ENCODE measurements at regions not wholly inside any gene's neighbourhood (a gene's known extent, or its start where the extent isn't known, plus 50 kb on each side); places are given as distances from the start of the nearest gene placed in this dataset.
"Not testable (repeated sequence)": the region's sequence is repeated elsewhere in the genome, so short reads cannot be mapped to it uniquely, and the experiment has no call there.

- DNase-seq (ENCODE audit: low read depth, low spot score) = no peak
Measured at GRCh38 chr2:48187503-48187902, 127.0 kb upstream of the FOXN2 start.

GRCh38 chr2:48189552-48190228 is 124.8 kb upstream of the FOXN2 start:
- DNase-seq (ENCODE audit: low read depth, low spot score) = no peak

DNA sequence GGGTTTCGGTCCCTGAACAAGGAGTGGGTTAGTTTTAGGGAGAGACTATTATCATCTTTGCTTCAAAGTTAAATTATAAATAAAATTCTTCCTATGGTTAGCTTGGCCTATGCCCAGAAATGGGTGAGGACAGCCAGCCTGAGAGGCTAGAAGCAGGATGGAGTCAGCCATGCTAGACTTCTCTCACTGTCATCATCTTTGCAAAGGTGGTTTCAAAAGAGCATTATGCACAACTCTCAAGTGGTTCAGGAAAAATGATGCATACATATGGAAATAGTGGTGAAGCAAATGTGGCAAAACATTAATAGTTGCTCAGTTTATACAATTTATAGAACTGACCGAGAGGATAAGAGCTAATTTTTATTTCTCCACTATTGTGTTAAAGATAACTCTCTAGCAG is 124.3 kb upstream of the FOXN2 start:
- no peak for DNase-seq (ENCODE audit: low read depth, low spot score)

DNA sequence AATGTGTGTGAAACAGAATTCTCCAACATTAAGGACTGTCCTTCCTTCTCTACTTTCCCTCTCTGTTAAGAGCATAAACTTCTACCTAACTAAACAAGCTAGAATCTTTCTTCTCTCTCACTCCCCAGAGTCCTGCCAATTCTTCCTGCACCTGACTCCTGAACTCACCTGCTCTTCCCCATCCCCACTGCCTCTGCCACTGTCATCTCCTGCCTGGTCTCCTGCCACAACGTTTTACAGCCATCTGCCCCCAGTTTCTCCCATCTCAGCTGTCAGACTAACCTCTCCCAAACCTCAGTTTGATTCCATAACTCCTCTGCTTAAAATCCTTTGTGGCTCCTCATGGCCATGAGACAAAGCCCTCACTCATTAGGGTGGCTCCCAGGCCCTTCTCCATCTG is 119.8 kb upstream of the FOXN2 start:
- no peak for DNase-seq (ENCODE audit: low read depth, low spot score)

DNA sequence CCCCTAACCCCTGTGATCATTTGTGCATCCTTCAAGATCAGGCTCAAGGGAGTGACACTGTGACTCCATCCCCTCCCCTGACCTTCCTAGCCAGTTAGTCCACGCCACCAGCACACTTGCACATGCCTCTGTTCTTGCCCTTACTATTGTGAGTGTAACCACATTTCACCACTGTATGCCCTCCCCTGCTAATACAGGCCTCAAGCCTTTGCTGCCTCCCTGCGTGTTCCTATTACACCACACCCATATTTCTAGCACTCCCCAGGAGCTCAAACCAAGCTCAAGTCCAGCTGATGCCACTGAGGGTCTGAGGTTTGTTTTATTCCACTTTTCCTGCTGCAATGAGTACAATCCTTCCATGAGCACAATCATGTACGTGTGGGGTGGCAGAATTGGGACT is 119.3 kb upstream of the FOXN2 start:
- DNase-seq (ENCODE audit: low read depth, low spot score) = no peak

- DNase-seq (ENCODE audit: low read depth, low spot score) = no peak
Measured at GRCh38 chr2:48197618-48198017, 116.9 kb upstream of the FOXN2 start.

- DNase-seq (ENCODE audit: low read depth, low spot score) = no peak
Measured at GRCh38 chr2:48198371-48198770, 116.1 kb upstream of the FOXN2 start.

DNA sequence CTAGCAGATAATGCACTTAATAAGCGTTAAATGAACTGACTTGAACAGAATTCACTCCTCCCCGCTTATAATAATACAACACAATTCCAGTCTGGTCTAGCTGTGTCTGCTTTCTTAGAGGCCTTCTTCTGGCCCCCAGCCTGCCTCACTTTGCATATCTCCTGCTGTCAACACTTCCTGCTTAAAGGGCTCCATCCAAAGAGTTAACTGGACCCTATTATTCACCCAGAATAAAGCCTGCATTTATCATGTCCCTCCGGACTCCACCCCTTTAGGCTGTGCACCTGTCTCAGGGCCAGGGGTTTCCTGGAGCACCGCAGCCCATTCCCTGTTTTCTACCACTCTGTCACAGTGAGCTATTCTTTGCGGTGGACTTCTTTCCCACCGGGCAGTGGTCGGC is 115.4 kb upstream of the FOXN2 start:
- no peak for DNase-seq (ENCODE audit: low read depth, low spot score)

DNA sequence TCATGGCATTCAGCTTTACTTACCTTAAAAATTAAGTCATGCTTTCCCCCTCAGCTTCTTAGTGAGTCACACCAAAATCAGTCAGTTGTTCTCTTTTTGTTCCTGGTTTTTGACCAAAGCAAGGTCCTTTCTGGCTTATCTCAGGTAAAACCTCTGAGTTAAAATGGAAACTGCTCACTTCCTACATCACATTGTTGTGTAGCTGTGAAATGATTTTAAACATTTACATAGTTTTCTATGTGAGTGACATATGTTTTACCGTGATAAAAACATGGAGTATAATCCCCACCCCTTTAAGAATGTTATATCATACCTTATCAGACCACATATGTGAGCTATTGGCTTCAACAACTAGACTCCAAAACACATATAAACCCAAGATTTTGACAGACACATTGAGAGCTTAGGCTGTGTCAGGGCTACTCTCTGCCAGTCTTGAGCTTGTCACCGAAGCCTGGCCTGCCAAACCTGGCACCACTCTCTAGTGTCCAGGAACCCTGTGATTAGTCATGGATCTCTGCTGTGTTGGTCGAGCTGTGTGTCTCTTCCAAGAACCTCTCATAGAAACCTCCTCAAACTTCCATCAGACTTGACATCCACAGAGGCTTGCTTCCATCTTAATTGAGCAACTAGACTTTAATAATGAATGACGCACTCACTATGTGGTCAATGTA is 113.7 kb upstream of the FOXN2 start:
- no peak for DNase-seq (ENCODE audit: low read depth, low spot score)

DNA sequence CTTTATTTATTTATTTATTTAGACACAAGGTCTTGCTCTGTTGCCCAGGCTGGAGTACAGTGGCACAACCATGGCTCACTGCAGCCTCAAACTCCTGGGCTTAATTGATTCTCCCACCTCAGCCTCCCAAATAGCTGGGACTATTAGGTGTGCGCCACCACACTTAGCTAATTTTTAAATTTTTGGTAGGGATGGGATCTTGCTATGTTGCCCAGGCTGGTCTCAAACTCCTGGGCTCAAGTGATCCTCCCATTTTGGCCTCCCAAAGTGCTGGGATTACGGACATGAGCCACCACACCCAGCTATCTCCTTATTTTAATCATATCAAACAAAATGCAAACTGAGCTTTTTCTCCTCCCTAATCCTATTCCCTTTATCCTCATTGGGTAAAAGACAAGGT is 113.0 kb upstream of the FOXN2 start:
- not testable (repeated sequence) for DNase-seq (ENCODE audit: low read depth, low spot score)

DNA sequence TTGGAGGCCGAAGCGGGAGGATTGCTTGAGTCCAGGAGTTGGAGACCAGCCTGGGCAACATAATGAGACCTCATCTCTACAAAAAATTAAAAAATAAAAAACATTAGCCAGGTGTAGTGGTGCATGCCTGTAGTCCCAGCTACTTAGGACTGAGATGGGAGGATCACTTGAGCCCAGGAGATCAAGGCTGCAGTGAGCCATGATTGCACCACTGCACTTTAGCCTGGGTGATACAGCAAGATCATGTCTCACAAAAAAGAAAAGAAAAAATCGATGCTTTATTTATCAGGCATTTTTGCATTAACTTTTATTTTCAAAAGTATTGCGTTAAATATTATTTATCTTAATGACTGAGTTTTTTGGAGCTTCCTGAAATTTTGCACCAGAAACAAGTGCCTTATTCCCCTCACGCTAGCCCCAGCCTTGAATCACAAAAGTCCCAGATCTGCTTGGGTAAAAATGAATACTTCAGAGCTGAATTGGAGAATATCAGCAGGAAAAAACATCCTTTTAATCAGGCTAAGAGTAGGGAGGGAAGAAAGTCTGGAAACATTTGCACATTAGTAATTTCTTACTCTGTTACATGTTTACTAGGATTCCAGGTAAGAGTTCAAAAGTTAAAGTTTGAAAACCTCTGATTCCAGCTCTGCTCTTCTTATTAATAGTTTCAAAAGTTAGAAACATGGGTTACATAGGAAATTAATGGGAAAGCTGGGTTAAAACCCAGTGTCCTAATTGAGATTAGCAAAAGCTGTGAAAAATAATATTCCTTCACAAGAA is 111.4 kb upstream of the FOXN2 start:
- no peak for DNase-seq (ENCODE audit: low read depth, low spot score)

- DNase-seq (ENCODE audit: low read depth, low spot score) = no peak
Measured at GRCh38 chr2:48203668-48204067, 110.8 kb upstream of the FOXN2 start.

DNA sequence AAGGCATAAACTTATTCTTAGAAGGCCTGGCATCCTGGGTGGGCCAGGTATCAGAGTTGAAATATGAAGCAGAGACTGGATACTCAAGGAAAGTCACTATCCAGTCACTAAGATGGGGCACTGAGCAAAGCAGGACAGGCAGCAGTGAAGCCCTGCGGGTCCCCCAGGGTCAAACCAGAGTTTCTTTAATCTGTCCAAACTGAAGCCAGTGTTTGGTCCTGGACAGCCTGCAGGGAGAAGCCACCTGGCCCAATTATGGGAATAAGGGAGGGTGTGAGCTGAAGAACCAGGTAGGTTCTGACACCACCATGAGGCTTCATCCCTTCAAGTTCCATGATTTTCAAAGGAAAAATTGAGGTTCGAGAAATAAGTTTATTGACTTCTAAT is 109.7 kb upstream of the FOXN2 start:
- no peak for DNase-seq (ENCODE audit: low read depth, low spot score)

GRCh38 chr2:48205137-48205798 is 109.2 kb upstream of the FOXN2 start:
- DNase-seq (ENCODE audit: low read depth, low spot score) = no peak

DNA sequence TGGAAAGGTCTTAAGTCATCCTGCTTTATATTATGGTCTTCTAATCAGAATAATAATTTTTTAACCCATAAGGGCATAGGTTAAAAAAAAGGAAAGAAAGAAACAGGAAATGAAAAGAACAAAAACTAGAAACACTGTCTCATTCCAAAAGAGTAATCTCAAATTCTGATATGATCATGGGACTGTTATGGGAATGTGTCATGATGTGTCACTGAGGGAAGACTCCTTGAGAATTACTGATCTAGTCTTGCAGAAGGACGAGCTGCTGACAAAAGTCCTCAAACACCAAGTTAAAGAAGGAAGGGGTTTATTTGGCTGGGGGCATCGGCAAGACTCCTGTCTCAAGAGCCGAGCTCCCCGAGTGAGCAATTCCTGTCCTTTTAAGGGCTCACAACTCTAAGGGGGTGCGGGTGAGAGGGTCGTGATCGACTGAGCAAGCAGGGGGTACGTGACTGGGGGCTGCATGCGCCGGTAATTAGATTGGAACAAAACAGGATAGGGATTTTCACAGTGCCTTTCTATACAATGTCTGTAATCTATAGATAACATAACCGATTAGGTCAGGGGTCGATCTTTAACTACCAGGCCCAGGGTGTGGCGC is 108.3 kb upstream of the FOXN2 start:
- DNase-seq (ENCODE audit: low read depth, low spot score) = not testable (repeated sequence)

DNA sequence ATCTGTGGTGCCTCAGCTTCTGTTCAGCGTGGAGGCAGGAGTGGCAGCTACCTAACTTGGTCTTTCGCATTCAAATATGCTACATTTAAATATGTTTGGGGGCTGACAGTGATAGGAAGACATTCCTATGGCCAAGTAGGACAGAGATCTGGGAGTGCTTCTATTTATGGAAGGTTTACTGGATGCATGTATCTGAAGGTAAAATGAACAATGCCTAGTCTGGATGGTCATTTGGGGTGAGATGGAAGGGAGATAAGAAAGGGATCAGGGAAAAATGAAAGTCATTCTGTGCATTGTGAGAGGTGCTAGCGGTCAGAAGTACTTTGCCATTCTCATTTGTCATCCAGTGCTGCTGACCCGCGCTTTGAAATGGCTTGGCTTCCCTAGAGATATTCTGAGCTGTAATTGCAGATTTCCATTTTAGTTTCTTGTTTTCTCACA is 107.3 kb upstream of the FOXN2 start:
- DNase-seq (ENCODE audit: low read depth, low spot score) = no peak

DNA sequence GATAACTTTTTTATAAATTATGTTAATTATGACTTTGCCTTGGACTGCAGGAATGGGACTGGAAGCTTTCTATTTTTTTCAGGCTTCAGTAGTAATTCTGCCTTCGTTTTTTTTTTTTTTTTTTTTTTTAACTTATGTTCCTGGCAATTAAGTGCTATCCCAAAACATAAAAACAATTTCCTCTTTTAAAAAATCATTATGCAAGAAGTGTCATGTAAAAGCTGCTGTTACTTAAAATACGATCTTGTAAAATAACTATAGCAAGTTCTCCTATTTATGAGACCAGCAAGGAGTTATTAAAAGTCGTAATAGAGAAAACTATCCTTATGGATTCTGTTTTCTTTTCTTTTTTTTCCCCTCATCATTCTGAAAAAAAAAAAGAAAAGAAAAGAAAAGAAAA is 106.6 kb upstream of the FOXN2 start:
- DNase-seq (ENCODE audit: low read depth, low spot score) = no peak

DNA sequence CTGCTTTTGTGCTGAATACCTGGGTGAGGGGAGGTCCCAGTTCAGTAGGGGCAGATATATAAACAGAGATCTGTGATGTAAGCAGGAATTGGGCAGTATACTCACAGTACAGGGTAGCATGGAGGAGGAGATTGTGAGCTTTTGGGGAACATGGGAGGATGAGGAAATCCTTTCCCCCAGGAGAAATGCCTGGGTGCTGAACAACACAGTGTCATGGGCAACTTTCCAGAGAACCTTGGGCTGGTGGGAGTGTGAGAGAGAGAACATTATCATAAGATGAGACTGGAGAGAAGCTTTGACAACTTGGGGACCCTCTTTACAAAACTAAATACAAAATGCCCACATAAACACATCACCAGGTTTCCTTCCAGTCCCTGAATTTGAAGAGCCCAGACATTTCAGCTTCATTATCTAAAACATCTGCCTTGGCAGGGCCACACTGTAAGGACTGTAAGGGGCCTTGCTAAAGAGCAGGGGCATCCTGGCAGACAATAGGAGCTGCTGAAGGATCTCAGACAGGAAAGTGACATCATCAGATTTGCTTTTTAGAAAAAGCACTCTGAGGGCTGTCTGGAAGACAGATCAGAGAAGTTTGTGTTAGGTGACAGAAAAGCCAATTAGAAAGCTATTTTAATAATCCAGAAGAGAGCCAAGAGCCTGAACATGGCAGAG is 105.1 kb upstream of the FOXN2 start:
- no peak for DNase-seq (ENCODE audit: low read depth, low spot score)

DNA sequence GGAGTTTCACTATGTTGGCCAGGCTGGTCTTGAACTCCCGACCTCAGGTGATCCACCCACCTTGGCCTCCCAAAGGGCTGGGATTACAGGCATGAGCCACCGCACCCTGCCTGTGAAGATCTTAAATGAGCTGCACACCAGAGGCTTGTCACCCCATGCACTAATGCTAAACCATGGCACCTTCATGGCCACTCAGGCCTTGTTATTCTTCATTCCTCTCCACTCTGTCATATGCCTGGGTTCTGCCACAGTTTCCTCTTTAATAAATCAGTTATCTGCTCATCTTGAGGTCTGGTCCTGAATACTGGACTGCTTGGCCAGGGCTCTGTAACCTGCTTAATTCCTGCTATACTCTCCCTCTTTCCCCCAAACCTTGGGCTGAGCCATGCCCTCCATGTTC is 104.3 kb upstream of the FOXN2 start:
- no peak for DNase-seq (ENCODE audit: low read depth, low spot score)

- DNase-seq (ENCODE audit: low read depth, low spot score) = no peak
Measured at GRCh38 chr2:48213646-48214045, 100.8 kb upstream of the FOXN2 start.

DNA sequence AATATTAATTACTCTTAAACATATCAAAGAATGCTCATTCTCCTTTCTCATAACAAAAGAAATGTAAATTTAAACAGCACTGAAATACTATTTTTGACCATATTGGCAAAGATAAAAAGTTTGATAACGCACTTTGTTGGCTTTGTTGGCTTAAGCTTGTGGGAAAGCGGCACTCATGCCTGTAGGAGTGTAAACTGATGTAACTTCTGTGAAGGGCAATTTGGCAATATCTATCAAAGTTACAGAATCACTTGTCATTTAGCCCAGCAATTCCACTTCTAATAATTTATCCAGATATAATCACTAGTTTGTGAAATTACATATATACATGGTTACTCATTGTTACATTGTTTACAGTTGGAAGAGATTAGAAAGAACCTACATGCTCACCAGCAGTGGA is 96.3 kb upstream of the FOXN2 start:
- DNase-seq (ENCODE audit: low read depth, low spot score) = no peak

- no peak for DNase-seq (ENCODE audit: low read depth, low spot score)
Measured at GRCh38 chr2:48219234-48219554, 95.3 kb upstream of the FOXN2 start.

Measured in iPS DF 19.7 (cell line).